ENCODE measurements at regions not wholly inside any gene's neighbourhood (a gene's known extent, or its start where the extent isn't known, plus 50 kb on each side); places are given as distances from the start of the nearest gene placed in this dataset.

GRCh38 chr5:171596391-171596878 is 177.0 kb downstream of the FGF18 start:
- no peak overlapping the region for H2AFZ ChIP-seq (ENCODE audit: low read length)
- H3K4me2 ChIP-seq (ENCODE audit: low read depth, low read length) = no peak overlapping the region
- DNase-seq (ENCODE audit: low spot score) (no peak), ATAC-seq (no peak; the same call in 2 of the 3 replicates), FAIRE-seq (no peak)
- no peak overlapping the region for H3K27ac ChIP-seq (ENCODE audit: extremely low read length, insufficient read depth, low read length)
- no peaks in the 10 kb centered on the region; a peak in 2 of 5 replicates for H3K27me3 ChIP-seq (ENCODE audit: control insufficient read depth in 1 of 2, insufficient read depth in 2 of 2, low read length in 2 of 2)
- TF ChIP-seq HOXA5 (CRISPR knock-in tag; IDR thresholded peaks at IDR 0.05) (no peak), ZBTB33 (CRISPR knock-in tag; IDR thresholded peaks at IDR 0.05) (0 out of 2 replicates have a peak, but pooled peaks have one; percentile 37), ZNF75D (CRISPR knock-in tag; IDR thresholded peaks at IDR 0.05; ENCODE audit: borderline replicate concordance) (no peak), HES4 (CRISPR knock-in tag; IDR thresholded peaks at IDR 0.05; ENCODE audit: borderline replicate concordance) (no peak), ATF1 (CRISPR knock-in tag; IDR thresholded peaks at IDR 0.05) (no peak)
- POLR2A ChIA-PET = no interaction called here
- 54% methylated on average over 20 of the region's 22 CpGs for WGBS (ENCODE audit: low lambda C conversion rate)
- no peak overlapping the region for H3K4me3 ChIP-seq (replicated peaks in 1 of 3; ENCODE audit: insufficient read depth in 1 of 3, low read depth in 2 of 3, low read length in 3 of 3)
- no peaks in the 10 kb centered on the region for H3K79me2 ChIP-seq (ENCODE audit: insufficient read depth, low read length)
- intact Hi-C loops (cut with micrococcal nuclease; ENCODE audit: unreplicated experiment) = no loop called here
- H4K20me1 ChIP-seq (ENCODE audit: insufficient read depth, low read length) = no peaks in the 10 kb centered on the region
- no peaks in the 10 kb centered on the region for H3K9me3 ChIP-seq (ENCODE audit: low read length)
- BruUV-seq (replicated peaks) = no TSS peak
- H3K36me3 ChIP-seq (replicated peaks in 1 of 2; ENCODE audit: control insufficient read depth in 1 of 2, insufficient read depth in 2 of 2, low read length in 2 of 2) = no peaks in the 10 kb centered on the region
- CTCF ChIA-PET (ENCODE audit: low intra/inter-chr PET ratio, low total read pairs) = no interaction called here
- H3K9ac ChIP-seq (ENCODE audit: insufficient read depth, low read depth, low read length) = no peak overlapping the region
- H3K4me1 ChIP-seq (ENCODE audit: insufficient read depth, low read length) = no peaks in the 10 kb centered on the region
- in situ Hi-C loops (cut with HindIII; ENCODE audit: extremely low pct_ligation_motif_present, low pct_unique_long_range_greater_than_20kb) = loop anchor here (10.0 kb wide), 1 partner anchor 172 kb away; no protein-coding TSS in a partner anchor

GRCh38 chr5:171597946-171598640 is 178.6 kb downstream of the FGF18 start:
- Histone ChIP-seq H3K9me3 (ENCODE audit: low read length) (no peaks in the 10 kb centered on the region), H4K20me1 (ENCODE audit: insufficient read depth, low read length) (no peaks in the 10 kb centered on the region), H3K36me3 (replicated peaks in 1 of 2; ENCODE audit: control insufficient read depth in 1 of 2, insufficient read depth in 2 of 2, low read length in 2 of 2) (no peaks in the 10 kb centered on the region), H3K79me2 (ENCODE audit: insufficient read depth, low read length) (no peaks in the 10 kb centered on the region), H3K4me1 (ENCODE audit: insufficient read depth, low read length) (no peaks in the 10 kb centered on the region), H3K27me3 (ENCODE audit: control insufficient read depth in 1 of 2, insufficient read depth in 2 of 2, low read length in 2 of 2) (no peaks in the 10 kb centered on the region; a peak in 1 of 5 replicates), H3K4me2 (ENCODE audit: low read depth, low read length) (no peak overlapping the region), H2AFZ (ENCODE audit: low read length) (no peak overlapping the region), H3K9ac (ENCODE audit: insufficient read depth, low read depth, low read length) (no peak overlapping the region), H3K4me3 (replicated peaks in 1 of 3; ENCODE audit: insufficient read depth in 1 of 3, low read depth in 2 of 3, low read length in 3 of 3) (no peak overlapping the region), H3K27ac (ENCODE audit: extremely low read length, insufficient read depth, low read length) (no peak overlapping the region)
- CTCF ChIA-PET (ENCODE audit: low intra/inter-chr PET ratio, low total read pairs) = no interaction called here
- TF ChIP-seq NR2F6 (IDR thresholded peaks at IDR 0.05) (no peak), NR2F6 (CRISPR knock-in tag; IDR thresholded peaks at IDR 0.05) (no peak), STAG1 (CRISPR knock-in tag; IDR thresholded peaks at IDR 0.05) (peak; percentile 30; the same call in 1 of the 2 replicates), CTCF (CRISPR knock-in tag; IDR thresholded peaks at IDR 0.05) (peak; percentile 28)
- BruUV-seq (replicated peaks) = no TSS peak
- intact Hi-C loops (cut with micrococcal nuclease; ENCODE audit: unreplicated experiment) (no loop called here), in situ Hi-C loops (cut with HindIII; ENCODE audit: extremely low pct_ligation_motif_present, low pct_unique_long_range_greater_than_20kb) (loop anchor here (10.0 kb wide), 1 partner anchor 173 kb away; no protein-coding TSS in a partner anchor)
- FAIRE-seq = no peak
- WGBS (ENCODE audit: low lambda C conversion rate) = 45% methylated on average over 6 of the region's 6 CpGs
- ATAC-seq = no peak
- POLR2A ChIA-PET = no interaction called here
- DNase-seq (ENCODE audit: low spot score) = no peak

Measured in HepG2 (cell line).